Body of pancreas (tissue), 4 donors: ENCODE measurements at regions not wholly inside any gene's neighbourhood (a gene's known extent, or its start where the extent isn't known, plus 50 kb on each side); places are given as distances from the start of the nearest gene placed in this dataset.

Experiments used
- CTCF ChIP-seq, 7 experiments: fragments of 450-650 bp in 4 of 7; fragments of 200-600 bp in 3 of 7; sonication (generic) in 3 of 7; IDR thresholded peaks; one replicate each; pipeline ENCODE4 v1.5.1; 2016 to 2019; ENCODE audit warnings: antibody characterized with exemption in 7 of 7
- POLR2A ChIP-seq, 3 donors: fragments of 450-650 bp; IDR thresholded peaks; one replicate each; pipeline ENCODE4 v1.6.1; 2016; ENCODE audit warnings: antibody characterized with exemption in 3 of 3, mild to moderate bottlenecking in 2 of 3

GRCh38 chrX:37083880-37084279 lies 75.7 kb downstream of the FAM47C start:
- TF ChIP-seq CTCF (IDR thresholded peaks at IDR 0.05) (no peak), POLR2A (IDR thresholded peaks at IDR 0.05) (no peak)
